GM21390 (cell line): ENCODE measurements at regions not wholly inside any gene's neighbourhood (a gene's known extent, or its start where the extent isn't known, plus 50 kb on each side); places are given as distances from the start of the nearest gene placed in this dataset.

Experiments
- ATAC-seq: cut with Tn5 transposase; IDR thresholded peaks from one replicate; pipeline ENCODE4 v1.9.1; 2021; ENCODE audit not compliant: unreplicated experiment

- no peak for ATAC-seq
These were observed 521.6 kb downstream of the PLPP3 start for GRCh38 chr1:56057466-56058405.

- ATAC-seq = no peak
These were observed 522.7 kb downstream of the PLPP3 start for GRCh38 chr1:56056438-56057287.

GRCh38 chr1:56054959-56055358 is 524.4 kb downstream of the PLPP3 start:
- ATAC-seq = no peak

- no peak for ATAC-seq
These were observed 527.3 kb downstream of the PLPP3 start for GRCh38 chr1:56052041-56052440.

- no peak for ATAC-seq
These were observed 528.5 kb downstream of the PLPP3 start for GRCh38 chr1:56050911-56051310.

DNA sequence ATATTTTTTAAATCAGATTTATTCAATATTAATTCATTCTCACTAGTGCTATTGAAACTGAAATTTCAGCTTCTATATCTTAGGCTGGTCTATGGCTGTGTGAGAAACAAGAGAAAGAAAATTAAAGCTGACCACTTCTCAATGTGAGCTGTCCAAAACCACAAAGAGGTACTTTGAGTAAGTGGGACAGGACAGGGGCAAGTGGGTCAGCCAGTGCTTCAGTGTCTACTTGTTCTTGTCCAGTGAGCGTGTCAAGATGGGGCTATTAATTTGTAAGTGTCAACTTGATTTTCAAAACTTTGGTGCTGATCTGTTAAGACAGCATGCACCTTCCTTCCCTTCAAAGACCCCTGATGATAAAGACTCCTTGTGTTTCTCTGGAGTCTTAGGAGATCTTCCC is 533.9 kb downstream of the PLPP3 start:
- no peak for ATAC-seq

- ATAC-seq = no peak
These were observed 534.3 kb downstream of the PLPP3 start for GRCh38 chr1:56045062-56045461.

DNA sequence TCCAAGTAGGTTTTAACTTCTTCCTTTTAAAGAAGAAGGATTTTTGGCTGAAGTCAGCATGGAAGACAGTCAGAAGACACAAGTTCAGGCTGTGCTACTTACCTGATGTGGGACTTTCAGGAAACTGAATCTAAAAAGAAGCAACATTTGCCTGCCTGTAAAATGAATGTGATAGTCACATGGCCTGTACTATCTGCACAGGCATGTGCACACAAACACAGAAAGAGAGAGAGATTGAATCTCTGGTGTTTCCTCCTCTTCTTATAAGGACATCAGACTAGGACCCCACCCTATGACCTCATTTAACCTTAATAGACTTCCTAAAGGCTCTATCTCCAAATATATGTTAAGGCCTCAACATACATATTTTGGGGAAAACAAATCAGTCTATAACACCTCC is 542.9 kb downstream of the PLPP3 start:
- no peak for ATAC-seq

GRCh38 chr1:56034847-56035481 is 544.4 kb downstream of the PLPP3 start:
- ATAC-seq = no peak

DNA sequence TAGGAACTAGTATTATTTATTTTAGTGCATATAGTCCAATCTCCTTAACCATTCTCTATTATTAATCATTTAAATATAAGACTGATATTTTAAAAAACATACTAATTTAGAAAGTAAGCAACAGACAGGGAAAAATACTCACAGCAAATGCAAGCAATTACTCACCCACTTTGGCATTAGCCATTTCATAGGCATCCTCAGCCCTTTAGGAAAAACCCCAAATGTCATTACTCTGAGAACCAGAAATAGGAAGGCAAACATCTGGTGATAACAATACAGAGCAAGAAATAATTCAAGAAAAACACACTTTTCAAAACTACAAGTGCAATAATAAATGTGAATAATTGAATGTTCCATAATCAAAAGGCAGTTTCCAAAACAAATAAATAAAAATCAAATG is 545.1 kb downstream of the PLPP3 start:
- ATAC-seq = no peak

DNA sequence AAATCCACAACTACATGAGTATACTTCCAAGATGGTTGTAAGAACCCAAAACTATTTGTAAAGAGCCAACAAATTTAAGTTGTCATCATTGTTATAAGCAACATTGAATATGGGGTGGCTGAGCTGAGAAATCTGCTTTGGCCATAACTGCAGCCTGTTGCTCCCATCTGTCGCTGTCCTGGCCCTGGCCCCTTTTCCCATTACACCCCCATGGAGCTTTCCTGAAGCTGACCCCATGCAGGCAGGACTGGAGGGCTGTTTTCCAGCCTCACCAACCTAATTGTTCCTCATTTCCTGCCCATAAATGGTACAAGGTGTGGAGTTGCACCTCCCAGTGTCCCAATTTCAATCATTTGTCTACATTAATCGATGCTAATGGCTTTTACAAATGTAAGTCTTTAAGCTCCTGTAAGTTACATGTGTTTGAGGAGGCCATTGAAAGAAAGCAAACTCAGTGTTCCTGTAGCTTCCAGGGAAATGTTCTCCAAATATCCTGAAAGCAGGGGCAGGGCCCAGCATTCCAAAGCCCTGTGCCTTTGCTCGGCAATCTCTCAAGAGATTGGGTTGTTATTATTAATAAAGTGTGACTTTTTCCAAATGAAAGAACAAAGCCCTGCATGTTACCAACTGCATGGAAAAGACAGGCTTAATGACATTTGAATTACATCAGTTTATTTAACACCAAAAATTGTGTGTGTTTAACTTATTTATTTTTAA is 545.9 kb downstream of the PLPP3 start:
- no peak for ATAC-seq

DNA sequence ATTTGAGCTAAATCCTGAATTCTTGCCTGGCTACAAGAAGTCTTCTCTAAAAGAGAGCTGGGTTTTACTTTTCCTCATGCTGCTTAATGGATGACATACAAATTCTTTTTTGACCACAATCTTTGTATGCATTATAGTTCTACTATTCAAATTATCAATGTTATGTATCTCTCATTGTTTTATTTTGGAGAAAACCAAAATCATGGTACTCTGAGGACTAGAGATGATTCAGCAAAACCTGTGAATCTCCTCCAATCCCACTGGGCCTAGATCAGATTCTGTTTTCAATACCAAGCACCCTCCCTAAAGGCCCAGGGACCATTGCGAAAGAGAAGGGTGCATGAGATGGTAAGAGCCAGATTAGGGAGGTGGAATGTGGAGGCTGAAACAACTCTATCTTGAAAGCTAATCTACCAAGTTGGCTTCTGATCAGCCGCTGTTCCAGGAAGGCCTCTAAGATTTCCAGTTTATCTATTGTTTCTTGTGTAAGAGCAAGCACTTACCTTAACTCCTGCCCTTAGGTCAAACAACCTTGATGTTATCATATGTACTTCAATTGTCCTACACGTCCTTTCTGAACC is 547.2 kb downstream of the PLPP3 start:
- ATAC-seq = no peak

- no peak for ATAC-seq
These were observed 548.4 kb downstream of the PLPP3 start for GRCh38 chr1:56031001-56031400.

GRCh38 chr1:56029319-56030003 is 549.9 kb downstream of the PLPP3 start:
- ATAC-seq = no peak

GRCh38 chr1:56028911-56029310 is 550.5 kb downstream of the PLPP3 start:
- ATAC-seq = no peak

DNA sequence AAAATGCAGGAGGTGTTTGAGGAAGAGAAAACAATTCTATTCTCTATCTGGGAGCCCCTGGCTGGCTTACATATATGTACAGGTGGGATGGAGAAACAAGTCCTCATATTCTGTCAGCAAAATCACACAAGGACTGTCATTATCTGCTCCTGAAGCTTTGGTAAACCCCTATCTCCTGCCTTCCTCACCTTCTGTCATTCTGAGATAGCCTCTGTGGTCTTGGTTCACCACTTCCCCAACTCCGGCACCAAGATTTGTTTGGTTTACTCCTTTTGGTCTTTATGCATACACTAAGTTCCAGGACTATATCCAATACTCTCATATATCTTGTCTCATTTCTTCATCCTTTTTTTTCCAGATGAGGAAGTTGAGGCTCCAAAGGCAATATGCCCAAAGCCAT is 551.1 kb downstream of the PLPP3 start:
- ATAC-seq = no peak

DNA sequence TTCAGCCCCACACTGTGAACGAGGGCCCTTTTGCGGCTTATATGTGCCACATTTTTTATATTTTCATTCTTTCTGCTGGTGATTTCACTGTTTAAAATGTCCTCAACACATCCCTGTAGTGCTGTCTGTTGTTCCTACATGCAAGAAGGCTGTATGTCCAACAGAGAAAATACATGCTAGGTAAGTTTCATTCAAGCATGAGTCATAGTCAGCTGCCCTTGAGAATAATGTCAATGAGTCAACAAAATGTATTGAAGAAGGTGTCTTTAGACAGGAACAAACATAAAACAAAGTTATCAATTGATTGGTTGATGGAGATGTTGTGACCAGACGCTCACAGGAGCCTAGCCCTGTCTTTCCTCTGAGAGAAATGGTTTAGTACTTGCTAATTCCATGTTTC is 553.4 kb downstream of the PLPP3 start:
- no peak for ATAC-seq

DNA sequence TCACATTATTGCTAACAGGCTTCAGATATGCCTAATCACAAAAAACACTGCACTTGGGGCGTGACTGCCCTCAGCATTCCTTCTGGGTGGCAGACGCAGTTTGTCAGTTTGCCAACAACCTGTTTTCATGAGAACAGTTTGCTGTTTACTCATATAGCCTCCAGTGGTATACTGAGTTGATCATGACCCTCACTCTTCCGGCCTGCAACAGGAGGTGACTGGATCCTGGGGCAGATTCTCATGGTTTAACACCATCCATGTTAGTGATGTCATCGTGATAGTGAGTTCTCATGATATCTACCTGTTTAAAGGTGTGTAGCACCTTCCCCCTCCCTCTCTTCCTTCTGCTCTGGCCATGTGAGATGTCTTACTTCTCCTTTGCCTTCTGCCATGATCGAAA is 555.2 kb downstream of the PLPP3 start:
- ATAC-seq = no peak

DNA sequence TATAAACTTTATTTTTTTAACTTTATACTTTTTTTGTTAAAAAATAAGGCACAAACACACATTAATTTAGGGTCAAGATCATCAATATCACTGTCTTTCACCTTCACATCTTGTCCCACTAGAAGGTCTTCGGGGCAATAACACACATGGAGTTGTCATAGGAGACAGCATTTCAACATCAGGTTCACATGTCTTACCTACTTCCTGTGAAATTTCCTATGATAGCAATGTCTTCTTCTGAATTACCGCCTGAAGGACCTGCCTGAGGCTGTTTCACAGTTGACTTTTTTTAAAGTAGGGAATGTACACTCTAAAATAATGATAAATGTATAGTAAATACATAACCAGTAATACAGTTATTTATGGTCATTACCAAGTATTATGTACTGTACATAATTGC is 559.4 kb downstream of the PLPP3 start:
- ATAC-seq = no peak

GRCh38 chr1:56019472-56019871 is 559.9 kb downstream of the PLPP3 start:
- ATAC-seq = no peak
